ENCODE measurements at regions not wholly inside any gene's neighbourhood (a gene's known extent, or its start where the extent isn't known, plus 50 kb on each side); places are given as distances from the start of the nearest gene placed in this dataset.

DNA sequence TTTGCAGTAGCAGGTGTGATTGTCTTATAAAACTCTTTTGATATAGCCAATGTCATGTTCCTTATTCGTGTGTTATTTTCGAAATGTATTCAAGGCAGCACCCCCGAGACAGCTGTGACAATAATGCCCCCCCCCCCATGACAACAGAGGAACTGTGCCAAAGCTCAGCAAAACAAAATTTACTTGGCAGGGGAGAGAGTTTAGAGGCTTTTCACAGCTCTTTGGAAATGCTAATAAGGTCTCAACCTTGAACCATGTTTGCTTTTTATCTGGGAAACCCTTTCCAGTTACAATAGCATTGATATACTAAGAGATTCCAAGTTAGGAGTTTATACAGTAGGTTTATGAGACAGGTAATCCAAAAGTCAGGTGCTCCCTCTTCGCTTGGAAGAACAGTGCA lies 56.4 kb upstream of the USP44 start:
- Histone ChIP-seq H3K4me3 (no peak overlapping the region), H3K36me3 (no peaks in the 10 kb centered on the region), H3K27me3 (ENCODE audit: low read depth) (no peaks in the 10 kb centered on the region), H3K9me3 (replicated peaks) (no peaks in the 10 kb centered on the region), H3K27ac (replicated peaks) (peak overlapping the region; percentile 82), H3K4me1 (peaks cover 51% of the 10 kb centered on the region)
- intact Hi-C loops (cut with micrococcal nuclease): no loop called here
- DNase-seq: no peak
- TF ChIP-seq, protein P1, sequence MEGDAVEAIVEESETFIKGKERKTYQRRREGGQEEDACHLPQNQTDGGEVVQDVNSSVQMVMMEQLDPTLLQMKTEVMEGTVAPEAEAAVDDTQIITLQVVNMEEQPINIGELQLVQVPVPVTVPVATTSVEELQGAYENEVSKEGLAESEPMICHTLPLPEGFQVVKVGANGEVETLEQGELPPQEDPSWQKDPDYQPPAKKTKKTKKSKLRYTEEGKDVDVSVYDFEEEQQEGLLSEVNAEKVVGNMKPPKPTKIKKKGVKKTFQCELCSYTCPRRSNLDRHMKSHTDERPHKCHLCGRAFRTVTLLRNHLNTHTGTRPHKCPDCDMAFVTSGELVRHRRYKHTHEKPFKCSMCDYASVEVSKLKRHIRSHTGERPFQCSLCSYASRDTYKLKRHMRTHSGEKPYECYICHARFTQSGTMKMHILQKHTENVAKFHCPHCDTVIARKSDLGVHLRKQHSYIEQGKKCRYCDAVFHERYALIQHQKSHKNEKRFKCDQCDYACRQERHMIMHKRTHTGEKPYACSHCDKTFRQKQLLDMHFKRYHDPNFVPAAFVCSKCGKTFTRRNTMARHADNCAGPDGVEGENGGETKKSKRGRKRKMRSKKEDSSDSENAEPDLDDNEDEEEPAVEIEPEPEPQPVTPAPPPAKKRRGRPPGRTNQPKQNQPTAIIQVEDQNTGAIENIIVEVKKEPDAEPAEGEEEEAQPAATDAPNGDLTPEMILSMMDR (IDR thresholded peaks at IDR 0.05; ENCODE audit: borderline replicate concordance): no peak

DNA sequence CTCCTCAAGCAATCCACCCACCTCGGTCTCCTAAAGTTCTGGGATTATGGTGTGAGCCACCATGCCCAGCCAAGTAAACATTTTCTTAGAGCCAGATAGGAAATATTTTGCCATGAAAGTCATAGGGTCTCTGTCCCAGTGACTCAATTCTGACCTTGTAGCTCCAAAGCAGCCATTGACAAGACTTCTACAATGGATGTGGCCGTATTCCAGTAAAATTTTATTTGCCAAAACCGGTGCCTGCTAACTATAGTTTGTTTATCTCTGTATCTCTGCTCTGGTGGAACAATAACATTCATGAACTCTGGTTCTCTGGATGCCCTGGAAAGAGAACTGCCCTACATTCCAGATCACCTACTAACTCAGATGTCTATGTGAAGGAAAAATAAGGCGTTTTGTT lies 54.6 kb upstream of the USP44 start:
- Histone ChIP-seq H3K4me1 (peaks cover 65% of the 10 kb centered on the region), H3K27ac (replicated peaks) (peak overlapping the region; percentile 82), H3K36me3 (no peaks in the 10 kb centered on the region), H3K27me3 (ENCODE audit: low read depth) (no peaks in the 10 kb centered on the region), H3K4me3 (no peak overlapping the region), H3K9me3 (replicated peaks) (no peaks in the 10 kb centered on the region)
- intact Hi-C loops (cut with micrococcal nuclease): no loop called here
- DNase-seq: no peak
- TF ChIP-seq, protein P1 (IDR thresholded peaks at IDR 0.05; ENCODE audit: borderline replicate concordance): no peak

DNA sequence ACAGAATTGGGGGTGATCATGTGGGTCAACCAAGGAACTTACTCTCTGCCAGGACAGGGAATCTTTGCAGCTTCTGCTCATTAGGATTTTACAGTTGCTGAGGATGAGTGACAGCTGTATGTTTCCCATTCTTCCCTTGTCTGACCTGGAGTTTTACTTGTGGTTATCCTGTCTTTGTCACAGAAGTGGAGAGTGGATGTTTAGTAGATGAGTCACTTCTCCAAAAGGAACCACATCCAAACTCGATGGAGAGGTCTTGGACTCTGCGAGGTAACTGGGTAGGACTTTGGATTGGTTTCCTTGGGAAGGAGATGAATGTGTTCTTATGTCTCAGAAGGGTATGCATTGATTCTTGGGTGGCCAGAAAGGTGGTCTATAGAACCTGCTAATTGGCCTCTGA lies 53.8 kb upstream of the USP44 start:
- no peaks in the 10 kb centered on the region for H3K36me3 ChIP-seq
- H3K9me3 ChIP-seq (replicated peaks): no peaks in the 10 kb centered on the region
- no peak overlapping the region for H3K4me3 ChIP-seq
- peak overlapping the region; percentile 82 for H3K27ac ChIP-seq (replicated peaks)
- H3K4me1 ChIP-seq: peaks cover 66% of the 10 kb centered on the region
- no peak for DNase-seq
- intact Hi-C loops (cut with micrococcal nuclease): no loop called here
- no peaks in the 10 kb centered on the region for H3K27me3 ChIP-seq (ENCODE audit: low read depth)
- TF ChIP-seq, protein P1 (IDR thresholded peaks at IDR 0.05; ENCODE audit: borderline replicate concordance): no peak

DNA sequence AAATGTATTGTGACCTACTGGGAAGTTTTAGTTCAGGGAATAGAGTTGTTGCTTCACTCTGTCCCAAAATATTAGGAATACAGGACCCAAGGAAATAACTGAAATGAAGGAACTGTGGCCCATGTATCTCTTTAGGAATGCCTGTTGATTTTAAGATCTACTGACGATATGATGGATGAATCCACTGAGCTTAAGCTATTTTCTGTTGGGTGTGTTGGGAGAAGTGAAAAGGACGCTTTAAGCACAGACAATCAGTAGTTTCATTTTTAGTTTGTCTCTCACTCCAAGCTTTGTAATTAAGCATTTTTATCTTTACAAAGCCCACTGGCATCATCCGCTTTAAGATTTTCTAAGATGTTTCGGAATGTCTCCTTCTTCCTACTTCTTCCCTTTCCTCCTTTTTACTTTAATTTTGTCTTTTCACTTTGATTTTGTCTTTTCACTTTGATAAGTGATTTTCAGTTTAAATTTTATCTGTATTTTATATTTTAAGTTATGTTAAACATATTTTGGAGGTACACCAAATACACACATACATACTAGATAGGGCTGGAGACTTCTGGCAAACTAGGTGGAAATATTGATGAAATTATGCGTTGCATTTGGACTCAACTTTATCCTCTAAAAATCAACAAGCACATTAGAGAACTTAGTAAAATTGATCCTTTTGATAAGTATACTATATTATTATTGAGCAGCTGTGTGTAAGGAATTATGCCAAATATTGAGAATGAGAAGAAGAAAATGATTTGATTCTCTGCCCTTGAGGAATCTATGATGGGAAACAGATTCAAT lies 52.3 kb upstream of the USP44 start:
- intact Hi-C loops (cut with micrococcal nuclease): no loop called here
- Histone ChIP-seq H3K27me3 (ENCODE audit: low read depth) (no peaks in the 10 kb centered on the region), H3K9me3 (replicated peaks) (no peaks in the 10 kb centered on the region), H3K4me1 (peaks cover 59% of the 10 kb centered on the region), H3K4me3 (no peak overlapping the region), H3K27ac (replicated peaks) (no peak overlapping the region), H3K36me3 (no peaks in the 10 kb centered on the region)
- DNase-seq: no peak
- TF ChIP-seq, protein P1 (IDR thresholded peaks at IDR 0.05; ENCODE audit: borderline replicate concordance): no peak

DNA sequence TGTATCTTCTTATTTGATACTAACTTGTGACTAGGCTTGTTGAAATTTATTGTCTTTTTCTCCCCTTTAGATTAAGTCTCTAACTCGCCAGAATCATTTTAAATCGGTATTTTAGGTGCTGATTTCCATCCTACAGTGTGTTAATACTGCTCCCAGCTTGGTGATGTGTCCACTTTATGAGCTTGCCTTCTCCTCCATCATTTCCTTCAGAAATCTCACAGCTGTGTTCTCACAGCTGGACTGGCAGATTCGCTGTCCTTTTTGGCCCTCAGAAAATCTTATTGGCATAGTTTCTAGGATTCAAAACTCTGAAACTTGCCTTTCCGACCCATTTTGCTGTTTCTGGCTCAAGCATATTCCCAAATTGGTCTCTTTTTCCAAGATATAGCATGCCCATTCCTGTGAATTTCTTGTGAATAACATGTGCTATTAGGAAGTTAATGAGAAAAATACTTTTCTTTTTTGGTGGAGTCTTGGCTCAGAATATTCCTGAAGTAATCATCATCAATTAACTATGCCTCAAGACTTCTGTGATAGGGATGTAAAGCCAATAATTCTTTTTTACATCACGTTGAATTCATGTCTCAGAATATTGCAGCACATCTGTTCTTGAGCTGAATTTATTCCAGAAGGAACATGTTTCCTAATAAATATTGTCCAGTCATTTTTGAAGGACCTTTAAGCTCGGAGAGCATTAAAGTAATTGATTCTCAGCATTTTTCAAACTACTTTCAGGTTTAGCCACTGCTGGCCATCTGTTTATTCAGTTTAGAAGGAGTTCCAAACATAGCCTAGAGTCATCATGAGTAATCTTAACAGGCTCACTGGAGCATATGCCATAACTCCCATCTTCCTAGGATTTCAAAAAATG lies 50.0 kb upstream of the USP44 start:
- H3K27me3 ChIP-seq (ENCODE audit: low read depth): no peaks in the 10 kb centered on the region
- no peak overlapping the region for H3K4me3 ChIP-seq
- H3K36me3 ChIP-seq: no peaks in the 10 kb centered on the region
- no peak for DNase-seq
- TF ChIP-seq, protein P1 (IDR thresholded peaks at IDR 0.05; ENCODE audit: borderline replicate concordance): no peak
- H3K9me3 ChIP-seq (replicated peaks): no peaks in the 10 kb centered on the region
- peaks cover 37% of the 10 kb centered on the region for H3K4me1 ChIP-seq
- H3K27ac ChIP-seq (replicated peaks): peak overlapping the region; percentile 65
- intact Hi-C loops (cut with micrococcal nuclease): no loop called here

All from left ventricle myocardium inferior (tissue), 1 donor.